ENCODE measurements at regions not wholly inside any gene's neighbourhood (a gene's known extent, or its start where the extent isn't known, plus 50 kb on each side); places are given as distances from the start of the nearest gene placed in this dataset.

GRCh38 chr15:79561982-79562381 lies 129.8 kb downstream of the MINAR1 start:
- Histone ChIP-seq H3K27ac (ENCODE audit: low read length) (no peak overlapping the region), H3K9ac (ENCODE audit: low read length) (no peak overlapping the region), H4K20me1 (ENCODE audit: insufficient read depth, low read length) (no peaks in the 10 kb centered on the region), H2AFZ (ENCODE audit: low read depth, low read length) (no peak overlapping the region), H3K9me3 (ENCODE audit: insufficient read depth, low read length) (no peaks in the 10 kb centered on the region), H3K27me3 (ENCODE audit: low read depth, low read length) (0 out of 2 replicates have a peak, but pooled peaks cover 3% of the 10 kb centered on the region), H3K4me3 (ENCODE audit: low read length) (no peak overlapping the region), H3K36me3 (replicated peaks; ENCODE audit: low read depth, low read length) (no peaks in the 10 kb centered on the region), H3K4me1 (ENCODE audit: low read length) (no peaks in the 10 kb centered on the region), H3K4me2 (ENCODE audit: low read length) (no peak overlapping the region), H3K79me2 (ENCODE audit: low read length) (no peaks in the 10 kb centered on the region)
- TF ChIP-seq CTCF (IDR thresholded peaks at IDR 0.05; ENCODE audit: low read depth, low read length), result no peak

GRCh38 chr15:79562403-79562815 lies 130.3 kb downstream of the MINAR1 start:
- Histone ChIP-seq H3K9me3 (ENCODE audit: insufficient read depth, low read length) (no peaks in the 10 kb centered on the region), H4K20me1 (ENCODE audit: insufficient read depth, low read length) (no peaks in the 10 kb centered on the region), H3K4me1 (ENCODE audit: low read length) (no peaks in the 10 kb centered on the region), H3K79me2 (ENCODE audit: low read length) (no peaks in the 10 kb centered on the region), H3K9ac (ENCODE audit: low read length) (no peak overlapping the region), H3K27ac (ENCODE audit: low read length) (no peak overlapping the region), H3K4me2 (ENCODE audit: low read length) (no peak overlapping the region), H3K36me3 (replicated peaks; ENCODE audit: low read depth, low read length) (no peaks in the 10 kb centered on the region), H3K27me3 (ENCODE audit: low read depth, low read length) (0 out of 2 replicates have a peak, but pooled peaks cover 3% of the 10 kb centered on the region), H2AFZ (ENCODE audit: low read depth, low read length) (no peak overlapping the region), H3K4me3 (ENCODE audit: low read length) (no peak overlapping the region)
- TF ChIP-seq EZH2phosphoT487 (IDR thresholded peaks at IDR 0.05; ENCODE audit: low read depth), result no peak
- no peak for TF ChIP-seq CTCF (IDR thresholded peaks at IDR 0.05; ENCODE audit: low read depth, low read length)

GRCh38 chr15:79562899-79563298 lies 130.8 kb downstream of the MINAR1 start:
- Histone ChIP-seq H3K4me1 (ENCODE audit: low read length) (no peaks in the 10 kb centered on the region), H3K36me3 (replicated peaks; ENCODE audit: low read depth, low read length) (no peaks in the 10 kb centered on the region), H3K9ac (ENCODE audit: low read length) (no peak overlapping the region), H3K4me3 (ENCODE audit: low read length) (no peak overlapping the region), H3K4me2 (ENCODE audit: low read length) (no peak overlapping the region), H3K27ac (ENCODE audit: low read length) (no peak overlapping the region), H3K9me3 (ENCODE audit: insufficient read depth, low read length) (no peaks in the 10 kb centered on the region), H3K79me2 (ENCODE audit: low read length) (no peaks in the 10 kb centered on the region), H4K20me1 (ENCODE audit: insufficient read depth, low read length) (no peaks in the 10 kb centered on the region), H2AFZ (ENCODE audit: low read depth, low read length) (no peak overlapping the region), H3K27me3 (ENCODE audit: low read depth, low read length) (0 out of 2 replicates have a peak, but pooled peaks cover 3% of the 10 kb centered on the region)
- no peak for TF ChIP-seq CTCF (IDR thresholded peaks at IDR 0.05; ENCODE audit: low read depth, low read length)
- no peak for TF ChIP-seq EZH2phosphoT487 (IDR thresholded peaks at IDR 0.05; ENCODE audit: low read depth)

- TF ChIP-seq EZH2phosphoT487 (IDR thresholded peaks at IDR 0.05; ENCODE audit: low read depth) (no peak), CTCF (IDR thresholded peaks at IDR 0.05; ENCODE audit: low read depth, low read length) (no peak)
- Histone ChIP-seq H4K20me1 (ENCODE audit: insufficient read depth, low read length) (no peaks in the 10 kb centered on the region), H3K9me3 (ENCODE audit: insufficient read depth, low read length) (no peaks in the 10 kb centered on the region), H3K36me3 (replicated peaks; ENCODE audit: low read depth, low read length) (no peaks in the 10 kb centered on the region), H3K4me2 (ENCODE audit: low read length) (no peak overlapping the region), H3K9ac (ENCODE audit: low read length) (no peak overlapping the region), H3K27ac (ENCODE audit: low read length) (no peak overlapping the region), H3K79me2 (ENCODE audit: low read length) (no peaks in the 10 kb centered on the region), H3K4me3 (ENCODE audit: low read length) (no peak overlapping the region), H3K4me1 (ENCODE audit: low read length) (no peaks in the 10 kb centered on the region), H2AFZ (ENCODE audit: low read depth, low read length) (no peak overlapping the region), H3K27me3 (ENCODE audit: low read depth, low read length) (peaks cover 9% of the 10 kb centered on the region; the same call in 1 of the 2 replicates)
Observed at GRCh38 chr15:79570004-79570403, 137.9 kb downstream of the MINAR1 start.
